IPS-NIHi7 (cell line): ENCODE measurements at regions not wholly inside any gene's neighbourhood (a gene's known extent, or its start where the extent isn't known, plus 50 kb on each side); places are given as distances from the start of the nearest gene placed in this dataset.

Source experiments
- DNase-seq: peaks from one replicate; pipeline ENCODE4 v3.0.0; 2012; ENCODE audit warnings: mixed read lengths; ENCODE audit errors: extremely low spot score

DNA sequence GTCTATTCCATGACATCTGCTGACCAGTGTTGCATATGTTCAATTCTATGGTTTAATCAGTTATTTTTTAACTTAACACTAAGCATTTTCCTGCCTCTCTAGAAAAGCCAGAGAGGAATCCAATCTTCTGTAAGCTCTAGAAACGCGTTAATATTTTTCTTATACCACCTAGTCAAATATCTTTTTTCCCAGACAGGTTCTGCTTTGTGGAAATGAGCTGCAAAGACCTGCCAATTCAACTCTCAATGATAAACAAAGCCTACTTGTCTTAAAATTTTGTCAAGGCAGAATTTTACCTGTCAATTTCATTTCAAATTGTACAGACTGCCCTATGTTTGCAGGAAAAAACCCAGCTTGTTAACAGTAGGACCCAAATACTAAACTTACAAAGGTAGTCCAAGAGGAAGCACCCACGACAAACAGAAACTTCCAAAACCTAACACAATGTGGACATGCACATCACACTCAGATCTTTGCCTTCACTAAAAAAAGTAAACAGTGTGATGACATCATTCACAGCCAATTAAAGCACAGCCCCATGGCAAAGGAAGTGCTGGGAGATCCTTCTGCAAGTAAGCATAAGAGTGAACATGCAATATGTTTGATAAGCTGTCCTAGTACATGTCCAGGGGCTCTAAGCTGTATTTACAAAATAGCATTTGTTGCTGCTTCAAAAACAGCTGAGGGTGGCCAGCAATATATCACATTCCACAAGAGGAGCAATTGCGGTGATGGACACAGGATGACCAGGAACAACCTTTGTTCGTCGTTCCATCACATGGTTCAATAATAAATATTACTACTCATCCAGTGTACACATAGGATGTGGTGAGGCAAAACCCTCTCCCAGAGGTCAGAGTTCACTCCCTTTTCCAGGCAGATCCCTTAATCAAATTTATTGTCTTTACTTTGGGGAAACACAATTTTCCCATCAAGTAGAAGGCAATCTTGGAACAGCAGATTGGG, 139.4 kb upstream of the TSC22D2 start:
- DNase-seq: no peak

DNA sequence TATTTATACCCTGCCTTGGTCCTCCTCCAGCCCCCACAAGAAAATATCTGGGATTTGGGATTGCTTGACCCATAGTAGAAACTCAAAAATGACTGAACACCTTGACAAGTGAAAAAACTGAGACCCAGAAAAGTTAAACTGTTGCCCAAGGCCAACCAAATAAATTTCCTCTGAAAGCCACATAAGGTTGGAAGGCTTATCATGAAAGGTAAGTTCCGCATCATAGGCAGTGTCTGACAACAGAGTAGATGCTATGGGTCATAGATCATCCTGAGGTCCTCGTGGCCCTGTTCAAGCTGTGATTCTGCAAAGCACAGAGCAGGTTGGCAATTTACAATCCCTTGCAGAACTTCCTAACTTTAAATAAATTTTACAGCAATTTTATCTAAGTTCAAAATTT, 140.8 kb upstream of the TSC22D2 start:
- no peak for DNase-seq

DNA sequence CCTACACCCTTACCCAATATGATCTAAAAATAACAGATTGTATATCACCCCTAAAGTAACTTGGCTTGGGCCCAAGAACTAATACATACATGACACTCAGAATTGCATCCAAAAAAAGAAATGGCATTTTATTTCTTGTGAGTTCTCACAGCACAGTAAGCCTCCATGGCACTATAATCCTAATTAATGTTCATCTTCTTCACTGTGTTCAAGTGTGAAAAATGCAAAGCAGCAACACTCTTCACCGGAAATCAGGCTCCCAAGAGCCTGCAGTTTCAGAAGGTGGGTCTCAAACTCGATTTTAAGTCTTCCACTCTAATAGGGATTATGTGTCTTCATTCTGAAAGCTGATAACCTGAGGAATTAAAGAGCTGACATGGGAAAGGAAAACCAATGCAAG, 142.8 kb upstream of the TSC22D2 start:
- no peak for DNase-seq

DNA sequence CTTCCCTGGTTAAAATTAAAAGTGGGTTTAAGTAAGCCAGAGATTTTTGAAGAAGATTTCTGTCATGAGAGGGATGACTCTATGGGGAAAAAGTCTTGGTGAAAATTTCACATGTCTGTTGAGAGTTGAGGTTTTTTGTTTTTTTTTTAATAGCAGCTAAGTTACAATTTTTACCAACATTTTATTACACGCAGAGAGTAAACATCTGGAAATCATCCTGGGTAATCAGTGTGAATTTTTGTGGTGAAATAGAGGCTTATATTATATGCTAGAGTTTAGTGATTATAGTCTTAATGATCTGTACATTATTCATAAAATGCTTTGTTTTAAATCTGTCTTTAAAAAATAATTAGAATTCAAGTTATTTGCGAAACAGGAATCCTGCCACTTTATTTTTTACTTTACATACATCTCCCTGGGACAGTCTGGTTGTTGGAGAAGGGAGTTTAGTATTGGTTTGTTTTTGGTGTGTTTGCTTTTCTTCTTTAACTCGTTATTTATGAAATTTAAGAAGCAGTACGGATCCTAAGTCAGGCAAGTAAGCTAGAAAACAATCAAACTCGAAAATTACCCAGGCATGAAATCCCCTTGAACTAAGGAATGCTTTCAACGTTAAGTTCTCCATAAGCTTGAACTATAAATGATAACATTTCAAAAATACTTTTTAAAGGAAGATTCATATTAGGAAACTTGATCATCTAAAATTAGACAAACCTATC, 143.4 kb upstream of the TSC22D2 start:
- DNase-seq: no peak

DNA sequence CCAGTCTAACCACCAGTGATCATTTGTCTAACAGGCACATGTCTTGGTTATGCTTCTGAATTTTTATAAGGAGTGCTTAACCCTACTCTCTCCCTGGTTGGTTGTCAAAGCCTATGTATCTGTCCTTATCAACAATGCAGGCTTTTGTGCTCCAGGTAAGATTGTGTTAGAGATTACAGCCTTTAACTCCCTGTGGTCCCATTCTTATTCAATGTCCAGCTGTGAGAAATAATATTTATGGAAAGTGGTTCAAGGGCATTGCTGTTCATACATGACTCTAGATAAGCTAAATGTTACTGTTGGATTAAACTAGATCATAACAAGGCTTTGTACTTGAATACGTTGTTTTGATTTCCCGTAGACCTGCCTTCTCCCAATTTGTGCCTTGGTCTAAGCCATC, 146.1 kb upstream of the TSC22D2 start:
- DNase-seq: no peak

DNA sequence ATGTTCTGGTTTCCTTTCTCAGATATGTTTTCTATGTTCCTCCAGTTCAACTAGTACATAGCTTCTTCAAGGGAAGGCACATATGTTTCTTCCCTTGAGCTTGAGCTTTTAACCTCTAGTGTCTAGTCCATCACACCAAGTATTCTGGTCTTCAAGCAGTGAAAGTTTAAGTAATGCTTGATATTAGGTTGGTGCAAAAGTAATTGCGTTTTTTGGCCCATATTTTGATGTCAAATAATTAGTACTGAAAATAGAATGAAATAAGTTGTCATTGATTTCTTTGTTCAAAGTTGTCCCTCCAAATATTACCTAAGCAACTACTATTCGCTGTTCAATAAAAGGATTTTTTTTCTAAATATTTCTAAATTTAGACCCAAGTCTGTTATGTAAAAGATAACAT, 146.7 kb upstream of the TSC22D2 start:
- no peak for DNase-seq

DNA sequence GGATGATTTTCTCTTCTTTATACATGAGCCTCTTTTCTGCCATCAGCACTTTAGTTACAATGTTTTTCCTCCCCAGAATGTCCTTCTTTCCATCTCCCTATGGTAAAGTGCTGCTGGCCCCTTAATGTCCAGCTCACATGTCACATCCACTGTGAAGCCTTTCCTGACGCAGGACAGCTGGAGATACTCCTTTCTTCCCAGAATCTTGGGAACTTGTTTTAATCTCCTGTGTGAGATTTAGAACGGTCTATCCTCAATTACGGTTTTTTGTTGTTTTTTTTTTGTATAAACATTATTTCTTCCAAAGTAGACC, 147.7 kb upstream of the TSC22D2 start:
- no peak for DNase-seq

DNA sequence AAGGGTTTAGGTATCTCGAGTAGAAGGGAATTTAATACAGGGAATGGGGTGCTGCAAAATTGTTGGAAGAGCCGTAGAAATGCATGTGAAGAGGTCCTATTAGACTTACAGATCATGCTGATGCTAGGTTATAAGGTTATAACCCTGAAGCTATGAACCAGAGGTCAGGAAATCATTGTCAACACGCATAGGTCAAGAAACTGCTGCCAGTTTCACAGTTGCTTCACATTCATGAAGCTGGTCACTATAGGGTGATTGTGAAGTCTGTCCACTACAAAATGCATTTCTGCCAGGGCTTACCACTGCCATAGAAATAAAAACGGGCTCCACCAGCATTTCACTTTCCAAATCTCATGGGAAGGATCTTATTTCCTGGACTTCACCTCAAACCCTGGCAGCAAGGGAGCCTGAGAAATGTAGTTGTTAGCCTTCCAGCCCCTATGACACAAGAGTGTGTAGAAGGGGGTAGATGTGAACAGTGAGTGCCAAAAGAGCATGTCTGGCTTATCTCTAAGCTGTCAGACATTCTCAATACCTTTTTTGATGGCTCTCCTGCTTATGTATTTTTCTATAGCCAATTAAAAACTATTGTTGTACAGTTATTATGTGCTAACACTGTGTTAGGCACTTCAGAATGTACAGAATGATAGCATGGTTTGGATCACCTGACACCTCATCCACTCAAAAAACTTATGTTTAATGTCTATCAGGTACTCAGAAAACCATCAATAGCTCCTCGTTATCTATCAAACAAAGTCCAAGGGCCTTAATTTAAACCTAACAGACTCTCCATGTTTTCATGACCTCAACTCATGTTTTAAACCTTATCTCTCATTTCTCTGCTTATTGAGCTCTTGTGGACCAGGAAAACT, 148.3 kb upstream of the TSC22D2 start:
- no peak for DNase-seq

DNA sequence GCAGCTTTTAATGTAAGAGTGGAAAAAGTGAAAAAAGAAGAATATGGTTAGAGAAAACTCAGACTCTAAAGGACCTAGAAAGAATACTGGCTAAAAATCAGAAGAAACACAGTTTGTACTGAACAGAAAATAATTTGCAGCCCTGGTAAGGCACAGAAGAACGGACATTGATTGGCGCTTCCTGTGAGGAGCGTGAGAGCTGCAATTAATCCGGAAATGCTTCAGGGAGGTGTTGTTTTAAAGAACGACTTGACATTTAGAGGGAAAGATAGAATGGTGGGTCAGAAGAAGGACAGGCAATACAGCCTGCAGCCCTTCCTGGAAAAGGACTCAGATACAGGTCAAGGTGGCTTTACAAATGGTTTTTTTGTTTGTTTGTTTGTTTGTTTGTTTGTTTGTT, 151.3 kb upstream of the TSC22D2 start:
- no peak for DNase-seq

DNA sequence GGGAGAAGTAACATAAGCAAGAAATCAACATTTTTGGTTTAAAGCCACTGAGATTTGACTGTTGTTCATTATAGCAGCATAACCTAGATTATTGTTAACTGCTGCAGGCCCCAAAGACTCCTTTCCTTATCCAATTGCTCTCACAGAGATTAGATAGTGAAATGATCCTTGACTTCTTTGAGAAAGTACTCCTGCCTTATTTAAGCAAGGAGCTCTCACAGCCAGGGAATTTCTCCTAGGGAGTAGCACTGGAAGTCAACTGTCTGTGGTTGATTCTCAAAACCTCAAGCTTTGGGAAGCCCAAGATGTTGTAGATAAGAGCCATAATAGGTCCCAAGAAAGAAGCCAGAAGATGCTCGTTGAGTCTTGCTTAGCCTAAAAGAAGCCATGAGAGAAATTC, 151.8 kb upstream of the TSC22D2 start:
- no peak for DNase-seq

DNA sequence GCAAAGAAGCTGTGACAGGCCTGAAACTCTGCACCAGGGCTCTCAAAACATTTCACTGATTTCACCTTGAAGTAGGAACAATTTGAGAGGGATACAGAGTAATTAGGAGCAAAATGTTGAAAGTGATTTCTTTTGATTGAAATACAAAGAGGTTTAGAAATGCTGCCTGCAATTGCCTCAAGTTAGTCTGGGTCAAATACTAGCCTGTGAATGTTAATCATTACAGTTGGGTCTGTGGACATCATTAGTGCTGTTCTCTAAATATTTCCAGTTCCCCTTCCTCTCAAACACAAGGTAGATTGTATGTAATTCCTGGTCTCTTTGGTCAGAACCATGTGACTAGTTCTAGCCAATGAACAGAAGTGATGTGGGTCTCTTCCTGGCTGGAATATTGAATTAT, 152.3 kb upstream of the TSC22D2 start:
- no peak for DNase-seq

DNA sequence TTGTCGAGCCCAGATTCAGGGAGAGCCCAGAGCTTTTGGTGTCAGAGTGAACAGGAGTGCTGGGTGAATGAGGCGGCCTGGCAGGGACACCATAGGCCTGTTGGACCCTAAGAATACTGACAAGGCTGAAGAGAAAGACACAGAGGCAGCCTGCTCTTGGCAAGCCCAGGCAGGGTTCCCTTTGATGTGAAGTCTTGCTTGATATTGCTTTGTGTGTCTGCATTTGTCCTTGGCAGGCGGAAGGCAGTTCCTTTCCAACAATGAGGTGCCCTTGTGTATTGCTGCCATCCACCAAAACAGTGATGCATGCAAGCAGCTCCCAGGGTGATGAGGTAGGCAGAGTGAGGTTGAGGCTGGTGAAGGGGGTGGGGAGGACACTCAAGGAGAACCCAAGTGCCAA, 152.7 kb upstream of the TSC22D2 start:
- DNase-seq: no peak

DNA sequence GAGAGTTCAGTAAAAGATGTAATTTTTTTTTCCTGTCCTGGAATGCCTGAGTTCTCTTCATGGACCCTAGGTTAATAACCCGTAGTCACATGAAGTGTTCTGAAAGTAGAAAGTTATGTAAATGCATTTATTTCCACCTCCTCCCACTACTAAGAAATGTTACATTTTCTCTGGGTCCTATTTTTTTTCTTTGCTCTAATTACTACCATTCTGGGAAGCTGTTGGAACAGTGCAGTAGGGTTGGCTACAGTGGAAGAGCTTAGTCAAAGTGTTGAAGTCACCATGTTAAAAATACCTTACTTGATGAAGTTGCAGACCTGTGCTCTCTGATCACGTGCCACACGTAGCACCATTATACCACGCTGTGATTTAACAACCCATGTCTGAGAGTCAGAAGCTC, 153.8 kb upstream of the TSC22D2 start:
- DNase-seq: no peak

DNA sequence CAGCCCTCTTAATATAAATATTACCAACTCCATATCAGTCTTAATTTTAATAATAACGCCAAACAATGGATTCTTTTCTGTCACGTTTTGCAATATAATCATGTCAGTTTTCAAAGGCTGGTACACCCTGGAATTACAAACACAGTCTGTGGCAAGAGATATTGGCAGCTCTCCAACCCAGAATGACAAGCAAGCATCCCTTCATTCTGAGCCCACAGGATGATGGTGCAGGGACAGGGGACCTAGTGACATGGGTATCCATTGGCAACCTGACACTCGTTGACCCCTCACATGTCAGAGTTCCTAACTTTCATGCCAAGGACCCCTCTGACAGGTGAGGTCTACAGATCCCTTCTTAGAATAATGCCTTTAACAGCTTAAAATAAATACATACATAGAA, 154.5 kb upstream of the TSC22D2 start:
- no peak for DNase-seq

DNA sequence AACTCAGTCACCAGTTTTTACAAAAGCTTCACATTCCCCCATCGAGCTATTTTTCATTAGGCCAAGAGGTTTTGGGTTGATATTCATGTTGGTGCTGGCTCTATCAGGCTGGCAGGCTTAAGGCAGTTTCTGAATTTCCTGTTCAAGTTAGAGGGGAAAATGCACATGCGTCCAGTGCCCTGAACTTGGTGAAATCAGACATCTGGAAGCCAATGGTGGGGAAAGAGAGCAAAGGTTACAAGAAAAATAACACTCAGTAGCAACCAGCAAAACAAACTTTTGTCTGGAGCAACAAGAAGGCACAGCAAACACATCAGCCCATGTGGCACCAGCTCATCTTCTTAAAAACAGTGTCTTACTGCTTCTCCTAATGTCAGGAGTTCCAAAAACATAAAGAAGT, 155.6 kb upstream of the TSC22D2 start:
- no peak for DNase-seq

DNA sequence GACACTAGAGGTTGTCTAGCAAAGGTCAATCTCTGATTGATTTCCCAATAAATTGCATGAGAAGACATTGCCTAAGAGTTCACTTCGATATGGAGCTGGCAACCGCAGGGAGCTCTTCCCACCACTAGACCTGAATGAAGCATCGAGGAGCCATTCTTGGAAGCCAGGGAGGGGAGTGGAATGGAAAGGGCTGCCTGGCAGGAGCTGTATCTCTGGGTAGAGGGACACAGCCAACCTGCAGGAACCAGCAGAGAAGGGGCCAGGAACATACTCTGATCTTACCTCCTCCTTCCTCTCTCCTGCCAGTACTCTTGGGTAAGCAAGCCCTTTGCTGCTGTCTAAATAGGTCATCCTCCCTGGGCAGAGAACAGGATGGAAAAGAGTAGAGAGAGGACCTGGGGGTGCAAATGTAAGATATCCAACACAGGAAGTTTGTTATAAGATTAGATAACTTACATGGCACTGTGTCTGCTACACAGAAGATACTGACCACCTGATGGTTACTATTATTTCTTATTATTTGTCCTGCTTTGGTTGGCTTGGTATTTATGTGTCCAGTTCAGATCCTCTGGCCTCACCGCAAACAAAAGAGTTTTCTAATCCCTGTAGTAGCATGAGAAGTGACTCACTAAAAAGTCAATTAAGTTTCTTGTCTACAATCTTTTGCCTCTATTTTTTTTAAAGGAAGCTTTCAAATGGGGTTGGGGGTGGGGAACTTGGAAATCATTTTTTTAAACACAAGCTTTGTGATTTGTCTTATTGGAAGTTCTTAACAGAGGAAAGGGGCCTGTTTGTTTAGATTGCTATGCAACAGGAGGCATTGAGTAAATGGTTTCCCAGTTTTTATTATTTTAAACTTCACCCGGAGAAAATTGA, 156.7 kb upstream of the TSC22D2 start:
- DNase-seq: no peak

DNA sequence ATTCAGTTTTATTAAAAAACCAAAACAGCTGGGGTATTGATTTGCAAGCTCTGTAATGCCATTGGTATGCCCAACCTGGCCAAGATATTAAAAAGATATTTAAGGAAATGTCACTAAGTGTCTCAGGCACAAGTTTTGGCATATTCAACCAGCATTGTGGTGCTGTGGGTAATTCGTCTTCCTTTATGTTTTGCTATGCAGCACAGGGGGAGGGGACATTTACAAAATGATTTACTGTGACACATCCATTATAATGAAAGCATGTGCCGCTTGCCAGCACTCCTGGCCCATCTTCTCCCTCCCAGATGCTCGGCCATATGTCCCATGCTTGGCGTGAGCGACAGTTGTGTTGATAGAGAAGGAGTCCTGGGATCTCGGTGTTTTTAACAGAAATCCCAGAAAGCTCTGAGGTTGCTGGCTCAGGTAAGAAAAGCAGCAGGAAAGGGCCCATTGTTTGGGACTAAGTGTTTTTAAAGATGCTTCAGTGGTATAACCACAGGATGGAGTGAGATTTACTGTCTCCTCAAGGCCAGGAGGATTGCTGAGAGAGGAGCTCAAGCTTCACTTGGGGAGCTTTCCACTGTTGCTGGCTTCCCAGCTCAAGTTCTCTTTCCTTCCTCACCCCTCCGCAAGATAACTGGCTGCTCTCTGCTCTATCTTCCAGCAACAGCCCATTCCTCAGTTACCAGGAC, 158.2 kb upstream of the TSC22D2 start:
- DNase-seq: no peak

DNA sequence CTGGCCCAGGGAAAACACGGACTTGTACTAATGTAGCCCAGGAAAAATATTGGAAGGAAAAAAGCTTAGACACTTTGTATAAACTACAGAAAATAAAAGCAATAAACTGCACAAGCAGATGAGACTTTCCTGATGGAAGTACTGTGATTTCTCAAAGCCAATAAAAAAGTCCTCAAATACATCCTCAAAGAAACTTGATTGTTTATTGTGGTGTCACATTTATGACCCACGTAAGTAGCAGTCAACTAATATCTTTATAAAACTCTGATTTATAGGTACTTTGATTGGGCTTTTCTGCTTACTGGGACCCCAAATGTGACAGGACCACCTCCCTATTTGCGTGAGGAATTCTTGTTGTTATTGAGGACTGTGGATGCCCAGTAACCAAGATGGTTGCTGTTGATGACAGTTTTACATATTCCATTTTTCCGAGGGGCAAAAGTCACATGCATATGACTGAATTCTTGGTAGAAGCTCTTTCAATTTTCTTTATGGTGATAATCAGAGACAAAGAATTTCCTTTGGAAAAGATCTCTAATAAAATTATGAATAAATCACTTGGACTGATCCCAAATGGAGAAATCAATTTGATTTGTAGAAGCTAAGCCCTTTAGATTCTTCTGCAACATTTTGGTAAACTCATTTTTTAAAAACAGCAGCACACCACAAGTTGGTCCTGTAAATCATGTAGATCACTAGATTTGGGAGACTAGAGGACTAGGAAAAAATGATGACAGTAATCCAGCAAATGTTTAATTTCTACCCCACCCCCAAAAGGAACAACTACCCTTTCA, 159.0 kb upstream of the TSC22D2 start:
- no peak for DNase-seq

DNA sequence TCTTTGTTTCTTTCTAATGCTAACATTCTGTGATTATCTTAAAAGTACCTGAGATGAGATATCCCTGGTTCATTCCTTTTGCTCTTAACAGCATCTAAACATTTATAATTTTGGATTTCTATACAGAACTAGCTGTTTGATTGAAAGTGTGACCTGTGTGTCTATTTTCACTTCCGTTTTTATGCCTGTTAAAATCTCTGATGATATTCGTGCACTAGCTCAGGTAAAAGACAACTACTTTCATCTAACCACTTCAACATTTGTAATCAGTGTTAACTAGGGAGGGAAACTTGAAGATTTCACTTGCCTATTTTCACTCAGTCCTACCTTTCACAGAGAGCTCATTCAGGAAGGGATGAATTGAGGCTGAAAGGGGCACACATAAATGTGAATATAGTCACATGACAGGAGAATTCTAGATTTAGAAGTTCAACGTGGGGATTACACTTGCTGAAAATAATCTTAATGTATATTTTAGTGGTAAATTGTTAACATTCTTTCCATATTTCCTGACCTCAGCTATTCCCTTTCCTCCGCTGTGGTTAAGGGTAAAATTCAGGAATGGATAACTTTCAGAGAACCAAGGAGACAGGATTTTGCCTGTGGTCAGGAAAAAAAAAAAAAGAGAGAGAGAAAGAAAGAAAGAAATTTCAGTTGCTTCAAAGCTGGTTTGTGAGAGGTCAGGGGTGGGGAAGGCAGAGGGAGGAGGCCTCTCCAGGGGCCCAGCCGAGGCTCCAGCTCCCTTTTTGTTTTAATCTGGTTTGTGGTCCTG, 159.8 kb upstream of the TSC22D2 start:
- no peak for DNase-seq
